ENCODE measurements at regions not wholly inside any gene's neighbourhood (a gene's known extent, or its start where the extent isn't known, plus 50 kb on each side); places are given as distances from the start of the nearest gene placed in this dataset.

DNA sequence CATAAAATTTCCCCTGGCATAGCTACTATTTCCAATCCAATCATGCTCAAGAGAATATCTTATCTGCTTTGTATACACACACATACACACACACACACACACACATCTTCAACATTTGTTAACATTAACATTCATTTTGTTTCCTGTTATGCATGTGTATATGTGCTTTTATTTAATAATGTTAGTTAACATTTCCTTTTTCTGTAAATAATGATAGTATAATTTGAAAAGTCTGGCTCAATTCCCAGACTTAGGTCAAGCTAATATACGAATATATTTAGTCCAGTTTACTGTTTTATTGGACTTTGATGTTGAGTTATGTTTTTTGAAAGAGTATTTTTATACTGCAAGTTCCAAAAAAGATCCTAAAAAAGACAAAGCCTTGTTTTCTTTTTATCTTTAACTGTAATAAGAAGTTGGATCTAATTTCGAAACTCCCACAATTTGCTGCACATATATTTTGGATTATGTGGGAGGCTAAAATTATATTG is 1072.4 kb downstream of the EFNB2 start:
- TF ChIP-seq CTCF (IDR thresholded peaks at IDR 0.05; ENCODE audit: borderline replicate concordance, control extremely low read depth, extremely low read depth, insufficient read depth, missing control alignments): no peak
- no peak for DNase-seq (ENCODE audit: low spot score)
- in situ Hi-C loops (cut with MboI; ENCODE audit: low sequenced_read_pairs, unreplicated experiment): no loop called here

GRCh38 chr13:105462098-105462497 is 1073.4 kb downstream of the EFNB2 start:
- in situ Hi-C loops (cut with MboI; ENCODE audit: low sequenced_read_pairs, unreplicated experiment): no loop called here
- DNase-seq (ENCODE audit: low spot score): no peak
- TF ChIP-seq CTCF (IDR thresholded peaks at IDR 0.05; ENCODE audit: borderline replicate concordance, control extremely low read depth, extremely low read depth, insufficient read depth, missing control alignments): no peak

GRCh38 chr13:105452895-105453294 is 1082.6 kb downstream of the EFNB2 start:
- TF ChIP-seq CTCF (IDR thresholded peaks at IDR 0.05; ENCODE audit: borderline replicate concordance, control extremely low read depth, extremely low read depth, insufficient read depth, missing control alignments): no peak
- no peak for DNase-seq (ENCODE audit: low spot score)
- in situ Hi-C loops (cut with MboI; ENCODE audit: low sequenced_read_pairs, unreplicated experiment): no loop called here

DNA sequence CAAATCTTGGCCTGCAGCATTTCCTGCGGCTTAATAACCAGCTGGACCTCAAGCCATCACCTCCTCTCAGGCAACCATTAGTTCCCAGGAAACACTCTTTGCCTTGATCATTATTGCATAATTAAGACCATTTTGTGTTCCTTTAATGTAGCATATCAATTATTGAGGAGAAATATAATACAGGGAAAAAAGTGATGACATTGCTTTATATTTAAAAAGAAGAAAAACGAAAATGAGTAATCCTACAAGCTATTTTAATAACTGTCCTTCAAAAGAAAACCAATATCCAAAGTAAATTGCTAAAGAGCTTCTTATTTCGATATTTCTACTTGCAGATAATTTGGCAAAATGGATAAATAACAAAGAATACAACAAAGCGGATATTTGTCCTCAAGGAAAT is 1084.7 kb downstream of the EFNB2 start:
- no peak for TF ChIP-seq CTCF (IDR thresholded peaks at IDR 0.05; ENCODE audit: borderline replicate concordance, control extremely low read depth, extremely low read depth, insufficient read depth, missing control alignments)
- in situ Hi-C loops (cut with MboI; ENCODE audit: low sequenced_read_pairs, unreplicated experiment): no loop called here
- DNase-seq (ENCODE audit: low spot score): no peak

- in situ Hi-C loops (cut with MboI; ENCODE audit: low sequenced_read_pairs, unreplicated experiment): no loop called here
- no peak for DNase-seq (ENCODE audit: low spot score)
- no peak for TF ChIP-seq CTCF (IDR thresholded peaks at IDR 0.05; ENCODE audit: borderline replicate concordance, control extremely low read depth, extremely low read depth, insufficient read depth, missing control alignments)
Observed at GRCh38 chr13:105448811-105449210, 1086.7 kb downstream of the EFNB2 start.

DNA sequence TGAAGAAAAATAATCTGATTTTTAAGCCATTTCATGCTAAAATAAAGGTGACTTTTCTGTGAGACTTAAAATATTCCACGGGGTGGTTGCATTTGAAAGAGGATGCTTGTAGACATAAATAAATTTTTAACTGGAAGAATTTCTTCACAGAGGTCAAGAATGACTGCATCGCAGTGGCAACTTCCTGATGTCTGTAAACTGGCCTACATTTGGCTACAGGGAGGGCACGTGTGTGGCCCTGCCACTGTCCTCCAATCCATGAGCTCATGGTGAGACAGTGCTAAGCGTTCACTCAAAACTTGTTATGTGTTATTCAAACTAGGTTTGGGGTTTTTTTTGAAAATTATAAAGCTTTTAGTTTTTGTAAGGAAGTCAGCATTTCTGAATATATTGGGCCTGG is 1089.3 kb downstream of the EFNB2 start:
- in situ Hi-C loops (cut with MboI; ENCODE audit: low sequenced_read_pairs, unreplicated experiment): no loop called here
- no peak for TF ChIP-seq CTCF (IDR thresholded peaks at IDR 0.05; ENCODE audit: borderline replicate concordance, control extremely low read depth, extremely low read depth, insufficient read depth, missing control alignments)
- no peak for DNase-seq (ENCODE audit: low spot score)

DNA sequence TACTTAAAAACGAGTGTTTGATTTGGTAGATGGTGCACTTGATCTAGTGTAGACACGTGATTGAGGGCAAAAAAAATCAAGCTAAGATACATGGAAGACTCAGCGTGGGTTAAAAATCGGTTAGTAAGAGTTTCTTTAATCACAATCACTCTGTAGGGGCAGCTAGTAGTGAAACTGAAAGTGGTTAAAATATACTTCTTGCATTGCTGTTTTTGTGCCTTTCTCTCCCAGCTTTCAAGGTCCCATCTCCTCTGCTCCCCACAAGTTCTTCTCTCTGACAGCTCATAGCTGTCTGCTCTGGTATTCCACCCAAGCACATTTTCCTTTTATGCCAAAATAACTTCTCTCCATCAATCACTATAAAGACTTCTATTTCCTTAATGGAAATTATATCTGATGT is 1089.7 kb downstream of the EFNB2 start:
- in situ Hi-C loops (cut with MboI; ENCODE audit: low sequenced_read_pairs, unreplicated experiment): no loop called here
- DNase-seq (ENCODE audit: low spot score): no peak
- no peak for TF ChIP-seq CTCF (IDR thresholded peaks at IDR 0.05; ENCODE audit: borderline replicate concordance, control extremely low read depth, extremely low read depth, insufficient read depth, missing control alignments)

All from GM13976 (cell line).